Osteoblast (primary cell): ENCODE measurements at regions not wholly inside any gene's neighbourhood (a gene's known extent, or its start where the extent isn't known, plus 50 kb on each side); places are given as distances from the start of the nearest gene placed in this dataset.

Source experiments
- DNase-seq: peaks from one replicate; pipeline ENCODE4 v3.0.0; 2011; ENCODE audit warnings: low spot score, mixed read lengths; ENCODE audit not compliant: insufficient read length; ENCODE audit errors: missing footprints
- H2AFZ ChIP-seq: 2 replicates; pipeline ENCODE4 v1.6.0; 2011; ENCODE audit warnings: mild to moderate bottlenecking, low read length
- H3K27ac ChIP-seq: 2 replicates; pipeline ENCODE4 v1.5.1; 2011; ENCODE audit warnings: mild to moderate bottlenecking, low read depth, low read length, moderate library complexity
- H3K27me3 ChIP-seq: 2 replicates; pipeline ENCODE4 v1.6.0; 2012; ENCODE audit warnings: mild to moderate bottlenecking, control low read depth, inconsistent platforms, low read length, moderate library complexity; ENCODE audit not compliant: insufficient read depth
- H3K36me3 ChIP-seq: 2 replicates; pipeline ENCODE4 v1.5.1; 2011; ENCODE audit warnings: mild to moderate bottlenecking, low read length, control low read depth, moderate library complexity; ENCODE audit not compliant: insufficient read depth
- H3K4me1 ChIP-seq: 2 replicates; pipeline ENCODE4 v1.5.1; 2011; ENCODE audit warnings: mild to moderate bottlenecking, low read length, control low read depth, moderate library complexity; ENCODE audit not compliant: insufficient read depth
- H3K4me2 ChIP-seq: 2 replicates; pipeline ENCODE4 v1.6.0; 2011; ENCODE audit warnings: mild to moderate bottlenecking, low read length; ENCODE audit not compliant: insufficient read depth
- H3K4me3 ChIP-seq: fragments of 200-600 bp; sonication (generic); 3 replicates; pipeline ENCODE4 v1.5.1; 2012; ENCODE audit warnings: mild to moderate bottlenecking, low read length, inconsistent platforms; ENCODE audit not compliant: insufficient read depth
- H3K79me2 ChIP-seq: 2 replicates; pipeline ENCODE4 v1.6.0; 2012; ENCODE audit warnings: mild to moderate bottlenecking, low read length, control low read depth, inconsistent platforms; ENCODE audit not compliant: insufficient read depth
- H3K9me3 ChIP-seq: 2 replicates; pipeline ENCODE4 v1.5.1; 2011; ENCODE audit warnings: low read depth, low read length, control low read depth
- H4K20me1 ChIP-seq: 2 replicates; pipeline ENCODE4 v1.6.0; 2012; ENCODE audit warnings: mild to moderate bottlenecking, low read length, control low read depth; ENCODE audit not compliant: insufficient read depth
- CTCF ChIP-seq: IDR thresholded peaks from 2 replicates; pipeline ENCODE4 v1.5.1; 2011; ENCODE audit warnings: mild to moderate bottlenecking, low read depth, low read length, moderate library complexity; ENCODE audit errors: extremely low read depth

GRCh38 chr11:24351179-24351578, 145.7 kb upstream of the LUZP2 start:
- no peaks in the 10 kb centered on the region for H3K79me2 ChIP-seq
- H3K4me1 ChIP-seq, result no peaks in the 10 kb centered on the region
- no peaks in the 10 kb centered on the region for H3K27me3 ChIP-seq
- no peaks in the 10 kb centered on the region for H3K36me3 ChIP-seq
- H3K4me3 ChIP-seq, result no peak overlapping the region
- no peak for TF ChIP-seq CTCF
- no peak for DNase-seq
- H3K9me3 ChIP-seq, result no peaks in the 10 kb centered on the region
- no peaks in the 10 kb centered on the region for H4K20me1 ChIP-seq
- no peak overlapping the region for H3K27ac ChIP-seq
- no peak overlapping the region for H3K4me2 ChIP-seq
- H2AFZ ChIP-seq, result no peak overlapping the region

- TF ChIP-seq CTCF, result no peak
- DNase-seq, result no peak
- H3K27ac ChIP-seq, result no peak overlapping the region
- H3K36me3 ChIP-seq, result no peaks in the 10 kb centered on the region
- H3K4me1 ChIP-seq, result no peaks in the 10 kb centered on the region
- H3K4me2 ChIP-seq, result no peak overlapping the region
- H3K79me2 ChIP-seq, result no peaks in the 10 kb centered on the region
- H3K4me3 ChIP-seq, result no peak overlapping the region
- no peaks in the 10 kb centered on the region for H4K20me1 ChIP-seq
- H2AFZ ChIP-seq, result no peak overlapping the region
- H3K27me3 ChIP-seq, result no peaks in the 10 kb centered on the region
- no peaks in the 10 kb centered on the region for H3K9me3 ChIP-seq
Measured at GRCh38 chr11:24356501-24356900, 140.4 kb upstream of the LUZP2 start.

- Histone ChIP-seq H3K27me3 (no peaks in the 10 kb centered on the region), H3K27ac (no peak overlapping the region), H3K4me3 (no peak overlapping the region), H3K4me1 (no peaks in the 10 kb centered on the region), H4K20me1 (no peaks in the 10 kb centered on the region), H3K4me2 (no peak overlapping the region), H3K36me3 (no peaks in the 10 kb centered on the region), H3K79me2 (no peaks in the 10 kb centered on the region), H3K9me3 (no peaks in the 10 kb centered on the region), H2AFZ (no peak overlapping the region)
- peak; percentile 31 for DNase-seq
- TF ChIP-seq CTCF, result no peak
Measured at GRCh38 chr11:24357620-24358410, 139.0 kb upstream of the LUZP2 start.

- no peaks in the 10 kb centered on the region for H3K79me2 ChIP-seq
- TF ChIP-seq CTCF, result no peak
- DNase-seq, result no peak
- H3K9me3 ChIP-seq, result peaks cover 5% of the 10 kb centered on the region
- H2AFZ ChIP-seq, result no peak overlapping the region
- H3K27me3 ChIP-seq, result no peaks in the 10 kb centered on the region
- H4K20me1 ChIP-seq, result no peaks in the 10 kb centered on the region
- no peaks in the 10 kb centered on the region for H3K4me1 ChIP-seq
- H3K4me2 ChIP-seq, result no peak overlapping the region
- no peak overlapping the region for H3K27ac ChIP-seq
- no peaks in the 10 kb centered on the region for H3K36me3 ChIP-seq
- H3K4me3 ChIP-seq, result no peak overlapping the region
Measured at GRCh38 chr11:24372491-24372890, 124.4 kb upstream of the LUZP2 start.
